HepG2 (cell line): ENCODE measurements at regions not wholly inside any gene's neighbourhood (a gene's known extent, or its start where the extent isn't known, plus 50 kb on each side); places are given as distances from the start of the nearest gene placed in this dataset.

Source experiments
- ATAC-seq: fragments of 200-7000 bp; cut with Tn5 transposase; 3 replicates; pipeline ENCODE4 v1.9.1; 2020; ENCODE audit warnings: mild to moderate bottlenecking, moderate library complexity
- BruUV-seq: library from RNA; stranded (reverse); fragments of 400-500 nt; replicated peaks from 2 replicates; lab custom pipeline; 2021; lab: Mats Ljungman, UMichigan
- CTCF ChIA-PET: fragments of 300-600 bp; formaldehyde crosslinking; extraction: SDS; loops from one replicate; lab custom pipeline; 2021; ENCODE audit warnings: low total read pairs, inconsistent platforms, low intra/inter-chr PET ratio; lab: Yijun Ruan, JAX
- POLR2A ChIA-PET: fragments of 350-600 bp; sonication (Branson Sonifier 250); formaldehyde crosslinking; loops from one replicate; lab custom pipeline; 2020; ENCODE audit warnings: antibody characterized with exemption, inconsistent platforms; lab: Yijun Ruan, JAX
- DNase-seq: peaks from one replicate; pipeline ENCODE4 v3.0.0-alpha.2; 2015; ENCODE audit warnings: low spot score
- FAIRE-seq: peaks from 3 replicates; lab custom pipeline; 2011; peaks lifted over from hg19 to GRCh38; lab: Jason Lieb, UNC
- H2AFZ ChIP-seq: one replicate; pipeline ENCODE4 v1.6.1; 2011; ENCODE audit warnings: low read length, inconsistent platforms
- H3K27ac ChIP-seq: fragments of 300-600 bp; 3 replicates; pipeline ENCODE4 v1.8.0; 2011; ENCODE audit warnings: mixed run types, mild to moderate bottlenecking, mixed read lengths, low read length, inconsistent platforms; ENCODE audit not compliant: insufficient read depth; ENCODE audit errors: extremely low read length
- H3K27me3 ChIP-seq, 2 experiments: fragments of 200-600 bp in 1 of 2; 2 replicates in 1 of 2; 3 replicates in 1 of 2; pipeline versions ENCODE4 v1.6.0 to v1.8.0; 2011; ENCODE audit warnings: low read length in 2 of 2, mild to moderate bottlenecking in 2 of 2, moderate library complexity in 2 of 2, inconsistent platforms in 1 of 2; ENCODE audit not compliant: insufficient read depth in 2 of 2, control insufficient read depth in 1 of 2
- H3K36me3 ChIP-seq, 2 experiments: fragments of 200-600 bp in 1 of 2; replicated peaks in 1 of 2; 2 replicates in 1 of 2; 3 replicates in 1 of 2; pipeline versions ENCODE4 v1.5.1 to v1.8.0; 2011; ENCODE audit warnings: low read length in 2 of 2, inconsistent platforms in 1 of 2; ENCODE audit not compliant: insufficient read depth in 2 of 2, control insufficient read depth in 1 of 2
- H3K4me1 ChIP-seq: 2 replicates; pipeline ENCODE4 v1.5.1; 2012; ENCODE audit warnings: low read length, inconsistent platforms; ENCODE audit not compliant: insufficient read depth
- H3K4me2 ChIP-seq: 2 replicates; pipeline ENCODE4 v1.6.0; 2011; ENCODE audit warnings: low read depth, low read length, inconsistent platforms
- H3K4me3 ChIP-seq, 3 experiments: fragments of 200-600 bp in 1 of 3; sonication (generic), shearing (Covaris generic) in 1 of 3; replicated peaks in 1 of 3; 2 replicates each; pipeline ENCODE4 v1.5.1; 2011 to 2016; ENCODE audit warnings: low read length in 3 of 3, inconsistent platforms in 2 of 3, low read depth in 2 of 3, mild to moderate bottlenecking in 2 of 3, control low read depth in 1 of 3, mixed read lengths in 1 of 3; ENCODE audit not compliant: insufficient read depth in 1 of 3
- H3K79me2 ChIP-seq: one replicate; pipeline ENCODE4 v1.6.1; 2011; ENCODE audit warnings: low read length, inconsistent platforms; ENCODE audit not compliant: insufficient read depth
- H3K9ac ChIP-seq: 2 replicates; pipeline ENCODE4 v1.6.0; 2011; ENCODE audit warnings: mild to moderate bottlenecking, low read depth, low read length, inconsistent platforms; ENCODE audit not compliant: insufficient read depth
- H3K9me3 ChIP-seq: 2 replicates; pipeline ENCODE4 v1.5.1; 2012; ENCODE audit warnings: mild to moderate bottlenecking, low read length
- H4K20me1 ChIP-seq: 2 replicates; pipeline ENCODE4 v1.6.0; 2011; ENCODE audit warnings: inconsistent platforms, mild to moderate bottlenecking, low read length, moderate library complexity; ENCODE audit not compliant: insufficient read depth
- AGO1 ChIP-seq: fragments of 200-400 bp; formaldehyde crosslinking; IDR thresholded peaks from 2 replicates; pipeline ENCODE4 v1.6.1; 2017; ENCODE audit warnings: mild to moderate bottlenecking, low read depth, low read length, moderate library complexity; ENCODE audit not compliant: poor library complexity, severe bottlenecking
- CEBPB ChIP-seq: IDR thresholded peaks from 2 replicates; pipeline ENCODE4 v1.6.1; 2011; ENCODE audit warnings: low read depth, low read length, improper control_type of control experiment, borderline replicate concordance
- DNMT3B ChIP-seq: conservative IDR thresholded peaks from 2 replicates; pipeline ENCODE4 v1.6.1; 2016; ENCODE audit warnings: missing biosample characterization, control low read depth
- FOXK1 ChIP-seq: sonication (generic); formaldehyde crosslinking; IDR thresholded peaks from 2 replicates; pipeline ENCODE4 v1.4.0; 2020; ENCODE audit warnings: low read depth, missing genetic modification reagents, borderline replicate concordance
- HNF4A ChIP-seq: sonication (generic); formaldehyde crosslinking; IDR thresholded peaks from 2 replicates; pipeline ENCODE4 v1.4.0; 2020; ENCODE audit warnings: missing genetic modification reagents
- SIX1 ChIP-seq: sonication (generic); formaldehyde crosslinking; IDR thresholded peaks from 2 replicates; pipeline ENCODE4 v1.4.0; 2020; ENCODE audit warnings: missing genetic modification reagents, borderline replicate concordance
- TBX3 ChIP-seq: fragments of 450-650 bp; IDR thresholded peaks from 2 replicates; pipeline ENCODE4 v1.6.1; 2017; ENCODE audit warnings: antibody characterized with exemption, mild to moderate bottlenecking, inconsistent platforms, borderline replicate concordance
- ZNF17 ChIP-seq: sonication (generic); formaldehyde crosslinking; IDR thresholded peaks from 2 replicates; pipeline ENCODE4 v1.5.0; 2020; ENCODE audit warnings: mild to moderate bottlenecking, missing genetic modification reagents
- ZNF253 ChIP-seq: sonication (generic); formaldehyde crosslinking; IDR thresholded peaks from 2 replicates; pipeline ENCODE4 v1.8.0; 2022; ENCODE audit warnings: mild to moderate bottlenecking, missing genetic modification reagents, borderline replicate concordance
- ZNF260 ChIP-seq: sonication (generic); formaldehyde crosslinking; IDR thresholded peaks from 2 replicates; pipeline ENCODE4 v1.4.0; 2020; ENCODE audit warnings: missing genetic modification reagents, low read depth, mild to moderate bottlenecking, borderline replicate concordance
- ZNF543 ChIP-seq: sonication (generic); formaldehyde crosslinking; IDR thresholded peaks from 2 replicates; pipeline ENCODE4 v1.4.0; 2020; ENCODE audit warnings: mild to moderate bottlenecking, missing genetic modification reagents
- ZNF607 ChIP-seq: sonication (generic); formaldehyde crosslinking; IDR thresholded peaks from 2 replicates; pipeline ENCODE4 v1.5.1; 2020; ENCODE audit warnings: missing genetic modification reagents, mild to moderate bottlenecking, borderline replicate concordance
- ZNF746 ChIP-seq: sonication (generic); formaldehyde crosslinking; IDR thresholded peaks from 2 replicates; pipeline ENCODE4 v1.8.0; 2022; ENCODE audit warnings: mild to moderate bottlenecking, missing genetic modification reagents
- ZSCAN20 ChIP-seq: sonication (generic); formaldehyde crosslinking; IDR thresholded peaks from 2 replicates; pipeline ENCODE4 v1.4.0; 2020; ENCODE audit warnings: missing genetic modification reagents, mild to moderate bottlenecking, borderline replicate concordance
- WGBS: methylation state at CpG from one replicate; pipeline ENCODE4 v1.1.6; 2017; ENCODE audit warnings: low lambda C conversion rate; 5-methylcytosine and 5-hydroxymethylcytosine counted together
- in situ Hi-C: cut with HindIII; loops from 2 replicates; pipeline ENCODE4 v1.10.0; 2017; ENCODE audit warnings: low pct_unique_long_range_greater_than_20kb; ENCODE audit not compliant: extremely low pct_ligation_motif_present
- intact Hi-C: fragments of 100-400 bp; cut with micrococcal nuclease; formaldehyde crosslinking; loops from one replicate; pipeline ENCODE4 v1.10.0; 2022; ENCODE audit not compliant: unreplicated experiment
- TF ChIP-seq, protein P1 (sequence below): sonication (generic); formaldehyde crosslinking; IDR thresholded peaks from 2 replicates; pipeline ENCODE4 v1.5.1; 2020; ENCODE audit warnings: missing genetic modification reagents, mild to moderate bottlenecking, borderline replicate concordance

DNA sequence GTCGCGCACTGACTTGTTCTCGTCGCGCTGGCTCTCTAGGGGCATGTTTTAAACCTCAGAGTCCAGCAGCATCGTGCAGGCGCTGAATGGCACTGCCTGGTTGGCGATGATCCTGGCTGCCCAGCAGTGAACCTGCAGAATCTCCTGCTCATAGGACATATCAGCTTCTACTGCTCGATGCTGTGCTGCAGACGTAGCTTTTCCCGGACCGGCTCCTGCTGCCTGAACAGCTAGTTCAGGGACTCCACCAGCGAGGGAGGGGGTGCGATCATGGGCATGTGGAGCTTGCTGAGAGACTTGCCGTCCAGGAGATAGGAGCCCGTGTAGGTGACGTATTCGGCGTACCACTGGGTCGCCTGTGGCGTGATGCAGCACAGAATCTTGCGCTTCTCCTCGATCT lies 890.0 kb upstream of the LRRTM1 start:
- POLR2A ChIA-PET, result no interaction called here
- H3K27me3 ChIP-seq, result no peaks in the 10 kb centered on the region
- in situ Hi-C loops, result no loop called here
- no peak for DNase-seq
- H3K9me3 ChIP-seq, result peaks cover 65% of the 10 kb centered on the region
- H2AFZ ChIP-seq, result no peak overlapping the region
- WGBS, result 71% methylated on average over 19 of the region's 23 CpGs
- H3K4me2 ChIP-seq, result no peak overlapping the region
- H3K79me2 ChIP-seq, result no peaks in the 10 kb centered on the region
- no peaks in the 10 kb centered on the region for H3K36me3 ChIP-seq
- BruUV-seq, result no TSS peak
- no peak for ATAC-seq
- intact Hi-C loops, result no loop called here
- TF ChIP-seq DNMT3B (no peak), ZNF607 (CRISPR knock-in tag) (no peak), ZNF543 (no peak), ZNF746 (CRISPR knock-in tag) (no peak)
- CTCF ChIA-PET, result no interaction called here
- H4K20me1 ChIP-seq, result no peaks in the 10 kb centered on the region
- no peaks in the 10 kb centered on the region for H3K4me1 ChIP-seq
- no peak overlapping the region for H3K27ac ChIP-seq
- FAIRE-seq, result no peak
- no peak overlapping the region for H3K4me3 ChIP-seq
- H3K9ac ChIP-seq, result no peak overlapping the region

DNA sequence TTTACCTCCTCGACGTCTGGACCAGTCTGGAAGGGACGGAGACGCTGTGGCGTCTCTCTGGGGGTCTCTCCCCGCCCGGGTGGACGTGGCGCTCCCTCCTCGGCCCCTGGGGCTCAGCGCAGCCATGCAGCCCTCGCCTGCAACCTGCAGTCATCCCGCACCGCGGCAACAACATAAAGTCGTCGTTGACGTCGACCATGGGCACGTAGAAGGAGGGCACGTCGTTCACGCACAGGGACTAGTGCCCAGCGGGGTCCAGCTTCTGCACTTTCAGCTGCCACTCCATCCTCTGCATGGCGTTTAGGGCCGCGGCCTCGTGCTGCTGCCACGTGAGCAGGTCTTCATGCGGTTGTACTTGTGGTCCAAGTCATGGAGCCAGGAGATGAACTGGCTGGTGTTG lies 889.6 kb upstream of the LRRTM1 start:
- H4K20me1 ChIP-seq, result no peaks in the 10 kb centered on the region
- in situ Hi-C loops, result no loop called here
- WGBS, result 68% methylated on average over 18 of the region's 30 CpGs
- FAIRE-seq, result no peak
- intact Hi-C loops, result no loop called here
- no peaks in the 10 kb centered on the region for H3K4me1 ChIP-seq
- H3K27me3 ChIP-seq, result no peaks in the 10 kb centered on the region
- no peaks in the 10 kb centered on the region for H3K79me2 ChIP-seq
- no TSS peak for BruUV-seq
- POLR2A ChIA-PET, result no interaction called here
- no peak overlapping the region for H3K4me2 ChIP-seq
- no peak for DNase-seq
- no peak overlapping the region for H3K9ac ChIP-seq
- CTCF ChIA-PET, result no interaction called here
- TF ChIP-seq ZNF253 (CRISPR knock-in tag) (no peak), FOXK1 (CRISPR knock-in tag) (no peak), TBX3 (no peak), SIX1 (no peak), AGO1 (no peak), ZSCAN20 (no peak), ZNF17 (CRISPR knock-in tag) (no peak), ZNF260 (no peak), CEBPB (no peak), HNF4A (no peak)
- TF ChIP-seq, protein P1, sequence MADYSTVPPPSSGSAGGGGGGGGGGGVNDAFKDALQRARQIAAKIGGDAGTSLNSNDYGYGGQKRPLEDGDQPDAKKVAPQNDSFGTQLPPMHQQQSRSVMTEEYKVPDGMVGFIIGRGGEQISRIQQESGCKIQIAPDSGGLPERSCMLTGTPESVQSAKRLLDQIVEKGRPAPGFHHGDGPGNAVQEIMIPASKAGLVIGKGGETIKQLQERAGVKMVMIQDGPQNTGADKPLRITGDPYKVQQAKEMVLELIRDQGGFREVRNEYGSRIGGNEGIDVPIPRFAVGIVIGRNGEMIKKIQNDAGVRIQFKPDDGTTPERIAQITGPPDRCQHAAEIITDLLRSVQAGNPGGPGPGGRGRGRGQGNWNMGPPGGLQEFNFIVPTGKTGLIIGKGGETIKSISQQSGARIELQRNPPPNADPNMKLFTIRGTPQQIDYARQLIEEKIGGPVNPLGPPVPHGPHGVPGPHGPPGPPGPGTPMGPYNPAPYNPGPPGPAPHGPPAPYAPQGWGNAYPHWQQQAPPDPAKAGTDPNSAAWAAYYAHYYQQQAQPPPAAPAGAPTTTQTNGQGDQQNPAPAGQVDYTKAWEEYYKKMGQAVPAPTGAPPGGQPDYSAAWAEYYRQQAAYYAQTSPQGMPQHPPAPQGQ (CRISPR knock-in tag), result no peak
- no peak overlapping the region for H2AFZ ChIP-seq
- no peak overlapping the region for H3K27ac ChIP-seq
- no peaks in the 10 kb centered on the region for H3K36me3 ChIP-seq
- H3K9me3 ChIP-seq, result peaks cover 63% of the 10 kb centered on the region
- no peak overlapping the region for H3K4me3 ChIP-seq
- no peak for ATAC-seq
